ENCODE measurements at regions not wholly inside any gene's neighbourhood (a gene's known extent, or its start where the extent isn't known, plus 50 kb on each side); places are given as distances from the start of the nearest gene placed in this dataset.

DNA sequence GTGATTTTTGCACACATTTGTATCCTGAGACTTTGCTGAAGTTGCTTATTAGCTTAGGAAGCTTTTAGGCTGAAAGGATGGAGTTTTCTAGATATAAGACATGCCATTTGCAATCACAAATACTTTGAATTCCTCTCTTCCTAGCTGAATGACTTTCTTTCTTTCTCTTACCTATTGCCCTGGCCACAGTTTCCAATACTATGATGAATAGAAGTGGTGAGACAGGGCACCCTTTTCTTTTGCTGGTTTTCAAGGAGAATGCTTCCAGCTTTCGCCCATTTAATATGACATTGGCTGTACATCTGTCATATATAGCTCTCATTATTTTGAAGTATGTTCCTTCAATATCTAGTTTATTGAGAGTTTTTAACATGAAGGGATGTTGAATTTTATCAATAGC, 409.6 kb upstream of the EPHA7 start:
- Histone ChIP-seq H3K4me3 (ENCODE audit: low read depth, low read length) (no peak overlapping the region), H3K36me3 (ENCODE audit: control insufficient read depth, insufficient read depth, low read length) (no peaks in the 10 kb centered on the region), H3K27me3 (ENCODE audit: control insufficient read depth, insufficient read depth, low read length) (no peaks in the 10 kb centered on the region)
- DNase-seq (ENCODE audit: low read depth) = no peak
- TF ChIP-seq, protein P1, sequence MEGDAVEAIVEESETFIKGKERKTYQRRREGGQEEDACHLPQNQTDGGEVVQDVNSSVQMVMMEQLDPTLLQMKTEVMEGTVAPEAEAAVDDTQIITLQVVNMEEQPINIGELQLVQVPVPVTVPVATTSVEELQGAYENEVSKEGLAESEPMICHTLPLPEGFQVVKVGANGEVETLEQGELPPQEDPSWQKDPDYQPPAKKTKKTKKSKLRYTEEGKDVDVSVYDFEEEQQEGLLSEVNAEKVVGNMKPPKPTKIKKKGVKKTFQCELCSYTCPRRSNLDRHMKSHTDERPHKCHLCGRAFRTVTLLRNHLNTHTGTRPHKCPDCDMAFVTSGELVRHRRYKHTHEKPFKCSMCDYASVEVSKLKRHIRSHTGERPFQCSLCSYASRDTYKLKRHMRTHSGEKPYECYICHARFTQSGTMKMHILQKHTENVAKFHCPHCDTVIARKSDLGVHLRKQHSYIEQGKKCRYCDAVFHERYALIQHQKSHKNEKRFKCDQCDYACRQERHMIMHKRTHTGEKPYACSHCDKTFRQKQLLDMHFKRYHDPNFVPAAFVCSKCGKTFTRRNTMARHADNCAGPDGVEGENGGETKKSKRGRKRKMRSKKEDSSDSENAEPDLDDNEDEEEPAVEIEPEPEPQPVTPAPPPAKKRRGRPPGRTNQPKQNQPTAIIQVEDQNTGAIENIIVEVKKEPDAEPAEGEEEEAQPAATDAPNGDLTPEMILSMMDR (IDR thresholded peaks at IDR 0.05; ENCODE audit: insufficient read depth, low read length, poor library complexity, severe bottlenecking) = no peak

DNA sequence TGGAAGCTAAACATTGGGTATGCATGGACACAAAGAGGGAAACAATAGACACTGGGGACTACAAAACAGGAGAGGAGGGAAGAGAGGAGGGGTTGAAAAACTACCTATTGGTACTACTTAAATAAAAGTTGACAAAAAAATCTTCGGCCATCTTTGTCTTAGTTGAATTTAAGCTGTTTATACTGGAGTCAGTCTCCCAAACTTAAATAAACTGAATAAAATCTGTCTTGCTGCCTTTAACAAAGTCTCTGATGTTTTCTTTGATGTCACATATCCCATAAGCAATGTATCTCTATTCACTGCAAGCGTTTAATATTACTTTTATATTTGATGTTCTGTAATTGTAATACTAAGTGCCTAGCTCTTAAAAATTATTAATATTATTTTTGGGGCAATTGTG, 409.2 kb upstream of the EPHA7 start:
- DNase-seq (ENCODE audit: low read depth) = no peak
- no peak overlapping the region for H3K4me3 ChIP-seq (ENCODE audit: low read depth, low read length)
- H3K36me3 ChIP-seq (ENCODE audit: control insufficient read depth, insufficient read depth, low read length) = no peaks in the 10 kb centered on the region
- H3K27me3 ChIP-seq (ENCODE audit: control insufficient read depth, insufficient read depth, low read length) = no peaks in the 10 kb centered on the region
- TF ChIP-seq, protein P1 (IDR thresholded peaks at IDR 0.05; ENCODE audit: insufficient read depth, low read length, poor library complexity, severe bottlenecking) = no peak

DNA sequence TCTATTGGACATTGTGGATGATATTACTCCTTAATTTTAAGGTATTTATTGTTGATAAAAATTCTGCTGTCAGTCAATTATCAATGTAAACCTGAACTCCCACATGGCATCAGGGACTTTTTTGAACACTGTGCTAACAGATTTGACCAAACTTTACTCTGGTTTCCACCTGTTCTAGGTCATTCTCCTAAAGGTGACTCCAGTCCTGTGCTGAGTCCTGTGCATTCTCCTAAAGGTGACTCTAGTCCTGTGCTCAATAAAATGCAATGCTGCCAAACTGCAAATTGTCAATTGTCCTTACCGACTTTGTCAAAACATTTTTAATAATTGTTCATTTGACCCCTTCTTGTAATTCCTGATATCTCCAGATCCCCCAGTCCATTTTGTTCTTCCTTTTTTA, 408.4 kb upstream of the EPHA7 start:
- Histone ChIP-seq H3K4me3 (ENCODE audit: low read depth, low read length) (no peak overlapping the region), H3K36me3 (ENCODE audit: control insufficient read depth, insufficient read depth, low read length) (no peaks in the 10 kb centered on the region), H3K27me3 (ENCODE audit: control insufficient read depth, insufficient read depth, low read length) (no peaks in the 10 kb centered on the region)
- no peak for DNase-seq (ENCODE audit: low read depth)
- TF ChIP-seq, protein P1 (IDR thresholded peaks at IDR 0.05; ENCODE audit: insufficient read depth, low read length, poor library complexity, severe bottlenecking) = no peak

DNA sequence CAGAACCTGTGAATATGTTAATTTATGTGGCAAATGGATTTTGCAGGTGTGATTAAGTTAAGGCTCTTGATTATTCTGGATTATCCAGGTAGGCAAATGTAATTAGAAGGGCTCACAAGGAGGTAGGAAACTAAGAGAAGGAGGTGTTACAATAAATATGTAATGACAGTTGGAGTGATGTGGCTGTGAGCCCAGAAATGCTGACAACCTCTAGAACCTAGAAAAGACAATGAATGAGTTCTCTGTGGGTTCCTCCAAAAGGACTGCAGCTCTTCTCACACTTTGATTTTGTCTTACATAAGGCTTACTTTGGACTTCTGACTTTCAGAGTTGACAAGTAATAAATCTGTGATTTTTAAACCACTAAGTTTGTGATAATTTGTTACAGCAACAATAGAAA, 406.6 kb upstream of the EPHA7 start:
- Histone ChIP-seq H3K36me3 (ENCODE audit: control insufficient read depth, insufficient read depth, low read length) (no peaks in the 10 kb centered on the region), H3K27me3 (ENCODE audit: control insufficient read depth, insufficient read depth, low read length) (no peaks in the 10 kb centered on the region), H3K4me3 (ENCODE audit: low read depth, low read length) (no peak overlapping the region)
- DNase-seq (ENCODE audit: low read depth) = no peak
- TF ChIP-seq, protein P1 (IDR thresholded peaks at IDR 0.05; ENCODE audit: insufficient read depth, low read length, poor library complexity, severe bottlenecking) = no peak

DNA sequence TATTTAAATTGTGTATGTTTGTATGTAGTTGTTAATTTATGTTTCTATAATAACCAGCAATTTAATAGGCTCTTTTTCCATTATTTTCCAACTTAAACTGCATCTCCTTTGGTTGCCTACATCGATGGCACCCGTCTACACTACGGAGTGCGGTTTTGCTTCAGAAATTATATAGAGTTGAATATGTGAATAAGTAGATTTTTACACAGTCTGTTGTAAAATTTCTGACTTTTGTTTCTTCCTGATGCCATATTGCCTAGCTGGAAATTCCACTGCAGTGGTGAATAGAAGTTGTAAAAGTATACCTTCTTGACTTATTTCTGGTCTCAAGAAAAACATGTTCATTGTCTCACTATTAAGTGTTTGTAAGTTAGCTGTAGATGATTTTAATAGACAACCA, 404.1 kb upstream of the EPHA7 start:
- H3K27me3 ChIP-seq (ENCODE audit: control insufficient read depth, insufficient read depth, low read length) = no peaks in the 10 kb centered on the region
- no peak overlapping the region for H3K4me3 ChIP-seq (ENCODE audit: low read depth, low read length)
- no peaks in the 10 kb centered on the region for H3K36me3 ChIP-seq (ENCODE audit: control insufficient read depth, insufficient read depth, low read length)
- TF ChIP-seq, protein P1 (IDR thresholded peaks at IDR 0.05; ENCODE audit: insufficient read depth, low read length, poor library complexity, severe bottlenecking) = no peak
- no peak for DNase-seq (ENCODE audit: low read depth)

DNA sequence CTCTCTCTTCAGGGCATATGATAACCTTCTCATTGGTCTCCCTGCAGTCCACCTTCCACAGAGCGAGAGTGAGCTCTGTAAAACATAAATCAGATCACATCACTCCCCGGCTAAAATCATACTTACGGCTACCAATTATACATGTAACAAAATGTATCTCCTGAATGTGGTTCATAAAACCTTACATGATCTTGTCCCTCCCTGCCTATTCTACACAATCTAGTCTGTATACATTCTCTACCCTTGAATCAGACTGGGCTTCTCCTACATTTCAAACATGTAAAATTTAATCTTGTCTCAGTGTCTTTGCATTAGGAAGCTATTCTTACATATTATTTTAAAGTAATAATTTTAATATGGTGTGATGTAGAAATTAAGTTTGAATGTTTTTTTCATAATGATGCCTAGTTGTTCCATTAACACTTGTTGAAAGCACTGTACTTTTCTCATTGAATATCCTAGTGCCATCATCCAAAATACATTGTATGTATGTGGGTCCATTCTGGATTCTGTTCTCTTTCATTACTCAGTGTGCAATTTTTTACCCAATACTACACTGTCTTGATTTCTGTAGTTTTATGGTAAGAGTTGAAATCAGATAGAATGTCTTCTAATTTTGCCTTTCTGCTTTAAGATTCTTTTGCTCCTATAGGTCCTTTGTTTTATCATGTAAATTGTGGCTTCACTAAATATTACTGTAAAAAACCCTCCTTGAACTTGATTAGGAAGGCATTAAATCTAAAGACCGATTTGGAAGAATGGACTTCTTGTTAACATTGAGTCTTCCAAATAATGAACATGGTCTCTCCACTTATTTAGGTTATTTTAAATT, 403.3 kb upstream of the EPHA7 start:
- Histone ChIP-seq H3K27me3 (ENCODE audit: control insufficient read depth, insufficient read depth, low read length) (no peaks in the 10 kb centered on the region), H3K36me3 (ENCODE audit: control insufficient read depth, insufficient read depth, low read length) (no peaks in the 10 kb centered on the region), H3K4me3 (ENCODE audit: low read depth, low read length) (no peak overlapping the region)
- no peak for DNase-seq (ENCODE audit: low read depth)
- TF ChIP-seq, protein P1 (IDR thresholded peaks at IDR 0.05; ENCODE audit: insufficient read depth, low read length, poor library complexity, severe bottlenecking) = no peak

All from kidney epithelial cell (primary cell).